GM23338 (cell line): ENCODE measurements at regions not wholly inside any gene's neighbourhood (a gene's known extent, or its start where the extent isn't known, plus 50 kb on each side); places are given as distances from the start of the nearest gene placed in this dataset.

Experiments
- ATAC-seq: fragments of 200-7000 bp; cut with Tn5 transposase; 3 replicates; pipeline ENCODE4 v1.9.1; 2020
- DNase-seq: peaks from one replicate; pipeline ENCODE4 v3.0.0-alpha.2; 2015; ENCODE audit warnings: low spot score
- H2AFZ ChIP-seq: fragments of 200-600 bp; sonication (generic); 2 replicates; pipeline ENCODE4 v1.8.0; 2016; ENCODE audit warnings: antibody characterized with exemption, mild to moderate bottlenecking, moderate library complexity
- H3F3A ChIP-seq: fragments of 200-600 bp; sonication (generic); replicated peaks from 2 replicates; pipeline ENCODE4 v1.8.0; 2017; ENCODE audit warnings: antibody characterized with exemption, mixed run types, low read depth
- H3K27ac ChIP-seq: fragments of 200-600 bp; sonication (generic); 2 replicates; pipeline ENCODE4 v1.6.1; 2016; ENCODE audit warnings: low read depth
- H3K27me3 ChIP-seq: fragments of 200-600 bp; sonication (generic); 2 replicates; pipeline ENCODE4 v1.8.0; 2016; ENCODE audit warnings: mild to moderate bottlenecking, mixed run types, moderate library complexity; ENCODE audit not compliant: insufficient read depth
- H3K36me3 ChIP-seq: fragments of 200-600 bp; sonication (generic); 2 replicates; pipeline ENCODE4 v1.8.0; 2016; ENCODE audit warnings: mild to moderate bottlenecking; ENCODE audit not compliant: insufficient read depth
- H3K4me1 ChIP-seq: fragments of 200-600 bp; sonication (generic); 2 replicates; pipeline ENCODE4 v1.8.0; 2016; ENCODE audit warnings: mild to moderate bottlenecking, moderate library complexity; ENCODE audit not compliant: insufficient read depth
- H3K4me2 ChIP-seq: fragments of 200-600 bp; sonication (generic); 2 replicates; pipeline ENCODE4 v1.7.1; 2017; ENCODE audit warnings: mixed run types
- H3K4me3 ChIP-seq: fragments of 200-600 bp; sonication (generic); 2 replicates; pipeline ENCODE4 v1.6.1; 2016; ENCODE audit warnings: mixed run types
- H3K79me2 ChIP-seq: fragments of 200-600 bp; sonication (generic); replicated peaks from 2 replicates; pipeline ENCODE4 v1.8.0; 2017; ENCODE audit warnings: mild to moderate bottlenecking; ENCODE audit not compliant: insufficient read depth
- H3K9me2 ChIP-seq: fragments of 200-600 bp; sonication (generic); 2 replicates; pipeline ENCODE4 v1.8.0; 2017; ENCODE audit not compliant: insufficient read depth
- H4K20me1 ChIP-seq: fragments of 200-600 bp; sonication (generic); replicated peaks from 2 replicates; pipeline ENCODE4 v1.8.0; 2017; ENCODE audit warnings: mild to moderate bottlenecking; ENCODE audit not compliant: insufficient read depth
- H3K27ac Mint-ChIP-seq: 2 replicates; pipeline ENCODE4 v1.8.0; 2020; ENCODE audit warnings: inconsistent platforms, mild to moderate bottlenecking, moderate library complexity, mixed read lengths
- H3K27me3 Mint-ChIP-seq: 3 replicates; pipeline ENCODE4 v1.8.0; 2022; ENCODE audit warnings: low read depth, mild to moderate bottlenecking, moderate library complexity, mixed read lengths, inconsistent platforms; ENCODE audit not compliant: insufficient read depth, poor library complexity
- H3K36me3 Mint-ChIP-seq: 3 replicates; pipeline ENCODE4 v1.8.0; 2021; ENCODE audit warnings: low read depth, mild to moderate bottlenecking, inconsistent platforms, moderate library complexity, mixed read lengths
- H3K4me1 Mint-ChIP-seq: 3 replicates; pipeline ENCODE4 v1.8.0; 2020; ENCODE audit warnings: mild to moderate bottlenecking, inconsistent platforms, mixed read lengths
- H3K4me3 Mint-ChIP-seq: 3 replicates; pipeline ENCODE4 v1.8.0; 2021; ENCODE audit warnings: moderate library complexity, mild to moderate bottlenecking, inconsistent platforms, mixed read lengths
- H3K9me3 Mint-ChIP-seq: 3 replicates; pipeline ENCODE4 v1.8.0; 2020; ENCODE audit warnings: moderate library complexity, mild to moderate bottlenecking, inconsistent platforms, mixed read lengths
- EZH2 ChIP-seq: fragments of 200-600 bp; sonication (generic); IDR thresholded peaks from one replicate; pipeline ENCODE4 v1.8.0; 2017; ENCODE audit warnings: antibody characterized with exemption, mild to moderate bottlenecking, low read depth; ENCODE audit not compliant: unreplicated experiment
- NANOG ChIP-seq: IDR thresholded peaks from 2 replicates; pipeline ENCODE4 v1.6.1; 2016; ENCODE audit warnings: antibody characterized with exemption, borderline replicate concordance
- POLR2AphosphoS5 ChIP-seq: IDR thresholded peaks from 2 replicates; pipeline ENCODE4 v1.6.1; 2016; ENCODE audit warnings: antibody characterized with exemption, low read depth
- ZNF331 ChIP-seq: fragments of 250-450 bp; sonication (Bioruptor Pico); IDR thresholded peaks from 2 replicates; pipeline ENCODE4 v1.5.0; 2020; ENCODE audit warnings: low read depth, mild to moderate bottlenecking, moderate library complexity
- TF ChIP-seq, protein P1 (sequence below): IDR thresholded peaks from one replicate; pipeline ENCODE4 v1.6.1; 2018; ENCODE audit warnings: antibody characterized with exemption; ENCODE audit not compliant: unreplicated experiment
- TF ChIP-seq, protein P2 (sequence below), 2 experiments: fragments of 200-600 bp in 1 of 2; sonication (generic) in 1 of 2; conservative IDR thresholded peaks; 2 replicates each; pipeline versions ENCODE4 v1.5.1 to v1.6.1; 2016 to 2017; ENCODE audit warnings: antibody characterized with exemption in 2 of 2, low read depth in 2 of 2, mild to moderate bottlenecking in 2 of 2, moderate library complexity in 1 of 2

DNA sequence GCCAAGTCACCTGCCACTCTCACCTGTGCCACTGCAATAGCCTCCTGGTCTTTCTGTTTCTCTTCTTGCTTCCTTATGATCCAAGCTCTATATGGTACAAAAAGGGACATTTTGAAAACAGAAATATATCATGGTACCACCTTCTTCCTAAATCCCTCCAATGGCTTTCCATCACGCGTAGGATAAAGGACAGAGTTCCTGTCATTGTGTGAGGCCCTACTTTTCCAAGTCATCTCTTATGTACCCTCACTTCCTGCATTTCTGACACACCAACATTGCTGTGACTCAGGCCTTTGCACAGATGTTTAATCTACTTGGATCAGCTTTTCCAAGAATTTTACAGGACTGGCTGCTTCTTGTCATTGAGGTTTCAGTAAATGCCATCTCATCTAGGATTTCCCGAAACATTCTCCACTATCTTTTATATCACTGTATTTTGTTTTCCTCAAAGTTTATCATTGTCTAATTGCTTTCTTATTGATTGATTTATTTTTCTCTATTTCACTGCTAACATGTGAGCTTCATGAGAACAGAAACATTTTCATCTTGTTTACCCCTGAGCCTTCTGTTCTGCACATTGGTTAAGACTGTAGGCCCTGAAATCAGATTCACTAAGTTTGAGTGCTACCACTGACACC is 426.1 kb upstream of the FANCL start (continued):
- TF ChIP-seq POLR2AphosphoS5, result no peak
- TF ChIP-seq NANOG, result no peak
- no peak for TF ChIP-seq ZNF331
- TF ChIP-seq, protein P1, sequence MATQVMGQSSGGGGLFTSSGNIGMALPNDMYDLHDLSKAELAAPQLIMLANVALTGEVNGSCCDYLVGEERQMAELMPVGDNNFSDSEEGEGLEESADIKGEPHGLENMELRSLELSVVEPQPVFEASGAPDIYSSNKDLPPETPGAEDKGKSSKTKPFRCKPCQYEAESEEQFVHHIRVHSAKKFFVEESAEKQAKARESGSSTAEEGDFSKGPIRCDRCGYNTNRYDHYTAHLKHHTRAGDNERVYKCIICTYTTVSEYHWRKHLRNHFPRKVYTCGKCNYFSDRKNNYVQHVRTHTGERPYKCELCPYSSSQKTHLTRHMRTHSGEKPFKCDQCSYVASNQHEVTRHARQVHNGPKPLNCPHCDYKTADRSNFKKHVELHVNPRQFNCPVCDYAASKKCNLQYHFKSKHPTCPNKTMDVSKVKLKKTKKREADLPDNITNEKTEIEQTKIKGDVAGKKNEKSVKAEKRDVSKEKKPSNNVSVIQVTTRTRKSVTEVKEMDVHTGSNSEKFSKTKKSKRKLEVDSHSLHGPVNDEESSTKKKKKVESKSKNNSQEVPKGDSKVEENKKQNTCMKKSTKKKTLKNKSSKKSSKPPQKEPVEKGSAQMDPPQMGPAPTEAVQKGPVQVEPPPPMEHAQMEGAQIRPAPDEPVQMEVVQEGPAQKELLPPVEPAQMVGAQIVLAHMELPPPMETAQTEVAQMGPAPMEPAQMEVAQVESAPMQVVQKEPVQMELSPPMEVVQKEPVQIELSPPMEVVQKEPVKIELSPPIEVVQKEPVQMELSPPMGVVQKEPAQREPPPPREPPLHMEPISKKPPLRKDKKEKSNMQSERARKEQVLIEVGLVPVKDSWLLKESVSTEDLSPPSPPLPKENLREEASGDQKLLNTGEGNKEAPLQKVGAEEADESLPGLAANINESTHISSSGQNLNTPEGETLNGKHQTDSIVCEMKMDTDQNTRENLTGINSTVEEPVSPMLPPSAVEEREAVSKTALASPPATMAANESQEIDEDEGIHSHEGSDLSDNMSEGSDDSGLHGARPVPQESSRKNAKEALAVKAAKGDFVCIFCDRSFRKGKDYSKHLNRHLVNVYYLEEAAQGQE, result no peak
- no peak for TF ChIP-seq EZH2

DNA sequence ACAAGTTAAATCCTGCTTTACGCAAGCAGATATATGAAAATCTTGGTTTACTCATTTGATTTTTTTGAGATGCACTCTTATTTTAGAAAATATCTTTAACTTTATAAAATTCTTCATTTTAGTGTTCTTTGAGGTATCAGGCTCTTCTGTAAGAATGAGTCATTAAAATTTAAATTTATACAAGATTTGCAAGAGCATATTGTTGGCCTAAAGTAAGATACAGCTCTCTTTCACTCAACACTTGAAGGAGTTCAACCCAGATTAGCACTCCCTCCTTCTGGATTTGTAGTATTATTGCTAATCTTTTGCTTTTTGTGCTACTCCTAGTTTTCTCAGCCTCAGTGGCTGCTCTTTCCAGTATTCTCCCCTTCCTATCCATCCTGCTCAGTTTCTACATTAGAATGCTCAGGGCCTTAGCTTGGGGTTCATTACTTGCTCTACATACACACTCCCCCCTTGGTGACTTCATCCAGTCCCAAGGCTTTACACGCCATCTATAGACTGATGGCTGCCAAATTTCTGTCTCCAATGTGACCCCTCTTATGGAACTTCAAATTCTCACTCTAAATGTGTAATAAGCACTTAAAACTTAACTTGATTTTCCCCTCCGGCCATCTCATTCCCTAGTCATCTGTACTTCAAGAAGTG is 425.3 kb upstream of the FANCL start:
- H3K36me3 Mint-ChIP-seq, result peaks cover 2% of the 10 kb centered on the region; the same call in 1 of the 3 replicates
- no peaks in the 10 kb centered on the region for H3K27me3 Mint-ChIP-seq
- H3K9me3 Mint-ChIP-seq, result peaks cover 2% of the 10 kb centered on the region; the same call in 1 of the 3 replicates
- Histone ChIP-seq H3K4me1 (no peaks in the 10 kb centered on the region), H4K20me1 (no peaks in the 10 kb centered on the region), H3K27ac (no peak overlapping the region), H3K9me2 (no peaks in the 10 kb centered on the region), H3K4me3 (no peak overlapping the region), H3K36me3 (no peaks in the 10 kb centered on the region), H3K4me2 (no peak overlapping the region), H2AFZ (no peak overlapping the region), H3F3A (no peaks in the 10 kb centered on the region), H3K27me3 (no peaks in the 10 kb centered on the region), H3K79me2 (no peaks in the 10 kb centered on the region)
- no peak overlapping the region for H3K4me3 Mint-ChIP-seq
- ATAC-seq (no peak), DNase-seq (no peak)
- H3K4me1 Mint-ChIP-seq, result no peaks in the 10 kb centered on the region
- no peak overlapping the region; the same call in 1 of the 2 replicates for H3K27ac Mint-ChIP-seq
- TF ChIP-seq NANOG, result no peak
- TF ChIP-seq, protein P2, sequence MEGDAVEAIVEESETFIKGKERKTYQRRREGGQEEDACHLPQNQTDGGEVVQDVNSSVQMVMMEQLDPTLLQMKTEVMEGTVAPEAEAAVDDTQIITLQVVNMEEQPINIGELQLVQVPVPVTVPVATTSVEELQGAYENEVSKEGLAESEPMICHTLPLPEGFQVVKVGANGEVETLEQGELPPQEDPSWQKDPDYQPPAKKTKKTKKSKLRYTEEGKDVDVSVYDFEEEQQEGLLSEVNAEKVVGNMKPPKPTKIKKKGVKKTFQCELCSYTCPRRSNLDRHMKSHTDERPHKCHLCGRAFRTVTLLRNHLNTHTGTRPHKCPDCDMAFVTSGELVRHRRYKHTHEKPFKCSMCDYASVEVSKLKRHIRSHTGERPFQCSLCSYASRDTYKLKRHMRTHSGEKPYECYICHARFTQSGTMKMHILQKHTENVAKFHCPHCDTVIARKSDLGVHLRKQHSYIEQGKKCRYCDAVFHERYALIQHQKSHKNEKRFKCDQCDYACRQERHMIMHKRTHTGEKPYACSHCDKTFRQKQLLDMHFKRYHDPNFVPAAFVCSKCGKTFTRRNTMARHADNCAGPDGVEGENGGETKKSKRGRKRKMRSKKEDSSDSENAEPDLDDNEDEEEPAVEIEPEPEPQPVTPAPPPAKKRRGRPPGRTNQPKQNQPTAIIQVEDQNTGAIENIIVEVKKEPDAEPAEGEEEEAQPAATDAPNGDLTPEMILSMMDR (conservative IDR thresholded peaks at IDR 0.05; ENCODE audit: low read depth in 2 of 2), result peak in 1 of 2 experiments; percentile 31; a peak in 2 of 4 replicates
- TF ChIP-seq, protein P1, result no peak
